Stomach (tissue), 8 donors: ENCODE measurements at regions not wholly inside any gene's neighbourhood (a gene's known extent, or its start where the extent isn't known, plus 50 kb on each side); places are given as distances from the start of the nearest gene placed in this dataset.
A peak's percentile ranks its signal among the peaks of the same experiment; 100 is the strongest.

ENCODE experiments used
- DNase-seq, 2 donors: peaks; one replicate each; pipeline versions ENCODE4 v3.0.0 to v3.0.0-alpha.2; 2013 to 2019
- H3K27ac ChIP-seq, 5 donors: fragments of 200-600 bp in 4 of 5; sonication (generic) in 4 of 5; one replicate each; pipeline ENCODE4 v1.5.1; 2013 to 2019; ENCODE audit warnings: mild to moderate bottlenecking in 1 of 5, moderate library complexity in 1 of 5
- H3K27me3 ChIP-seq, 3 donors: fragments of 200-600 bp; sonication (generic); one replicate each; pipeline ENCODE4 v1.5.1; 2017 to 2019; ENCODE audit warnings: mixed run types in 1 of 3
- H3K36me3 ChIP-seq, 4 donors: fragments of 200-600 bp; sonication (generic); 1 replicate in 3 of 4; 2 replicates in 1 of 4; pipeline ENCODE4 v1.5.1; 2016 to 2019
- H3K4me1 ChIP-seq, 4 donors: fragments of 200-600 bp; sonication (generic); one replicate each; pipeline ENCODE4 v1.5.1; 2016 to 2019
- H3K4me3 ChIP-seq, 4 donors: fragments of 200-600 bp; sonication (generic) in 3 of 4; one replicate each; pipeline ENCODE4 v1.5.1; 2016 to 2019; ENCODE audit warnings: mild to moderate bottlenecking in 1 of 4
- H3K9me3 ChIP-seq, 4 donors: fragments of 200-600 bp; sonication (generic); one replicate each; pipeline ENCODE4 v1.5.1; 2016 to 2019
- CTCF ChIP-seq, 7 experiments: fragments of 450-650 bp in 4 of 7; fragments of 200-600 bp in 3 of 7; sonication (generic) in 3 of 7; IDR thresholded peaks; one replicate each; pipeline ENCODE4 v1.5.1; 2016 to 2019; ENCODE audit warnings: antibody characterized with exemption in 7 of 7, control low read depth in 2 of 7, mild to moderate bottlenecking in 1 of 7
- EP300 ChIP-seq: sonication (generic); formaldehyde crosslinking; IDR thresholded peaks from one replicate; pipeline ENCODE4 v1.6.1; 2017; ENCODE audit warnings: antibody characterized with exemption
- POLR2A ChIP-seq, 4 donors: fragments of 450-650 bp; IDR thresholded peaks; one replicate each; pipeline ENCODE4 v1.6.1; 2016; ENCODE audit warnings: antibody characterized with exemption in 4 of 4, control low read depth in 2 of 4, mild to moderate bottlenecking in 1 of 4, moderate library complexity in 1 of 4
- POLR2AphosphoS5 ChIP-seq, 3 donors: sonication (generic); formaldehyde crosslinking; IDR thresholded peaks; one replicate each; pipeline ENCODE4 v1.6.1; 2016; ENCODE audit warnings: antibody characterized with exemption in 3 of 3
- WGBS, 5 donors: extraction: QIAGEN DNeasy Blood & Tissue Kit in 3 of 5; methylation state at CpG; one replicate each; pipeline versions ENCODE4 v1.1.5 to v1.1.7; 2013 to 2018; 5-methylcytosine and 5-hydroxymethylcytosine counted together
- intact Hi-C: fragments of 100-400 bp; cut with DNase I; formaldehyde crosslinking; loops from one replicate; pipeline ENCODE4 v1.15.1; 2023; ENCODE audit warnings: low total_unique reads
- donor health status: healthy with polysubstance abuse.
- donor health status: Bipolar disorder and iron deficiency.
- donor health status: healthy.

DNA sequence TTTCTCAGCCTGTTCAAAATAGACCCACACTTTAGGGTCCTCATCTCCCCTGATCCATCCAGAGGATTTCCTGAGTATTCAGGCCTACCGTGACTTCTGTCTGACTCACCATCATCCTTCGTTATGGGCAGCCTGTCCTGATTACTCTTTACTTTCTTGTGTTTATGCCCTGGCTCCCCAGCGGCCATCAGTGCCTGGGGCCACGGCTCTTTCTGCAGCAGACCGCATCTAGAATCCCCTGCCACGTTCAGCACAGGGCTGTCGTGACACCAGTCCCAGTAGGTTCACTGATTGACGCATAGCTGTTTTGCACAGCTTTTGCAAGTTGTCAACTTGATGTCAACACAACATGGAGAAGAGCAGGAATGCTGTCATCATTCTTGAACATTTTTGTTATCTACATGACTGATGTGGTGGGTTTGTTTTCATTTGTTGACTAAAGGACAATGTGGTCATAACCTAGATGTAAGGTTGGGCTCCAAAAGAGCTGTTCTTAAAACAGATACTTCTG lies 225.6 kb downstream of the HAUS1 start:
- TF ChIP-seq POLR2A (IDR thresholded peaks at IDR 0.05) (no peak), EP300 (no peak), CTCF (IDR thresholded peaks at IDR 0.05) (no peak), POLR2AphosphoS5 (IDR thresholded peaks at IDR 0.05) (no peak)
- Histone ChIP-seq H3K4me1 (peaks cover 0 to 18% (median 15%) of the 10 kb centered on the region in 4 donors), H3K27me3 (peaks cover 0 to 28% (median 13%) of the 10 kb centered on the region in 3 donors), H3K4me3 (no peak overlapping the region), H3K9me3 (no peaks in the 10 kb centered on the region), H3K36me3 (no peaks in the 10 kb centered on the region), H3K27ac (no peak overlapping the region)
- intact Hi-C loops: no loop called here
- 70 to 86% (median 74%) methylated on average over 8 of the region's 8 CpGs for WGBS, 5 donors
- DNase-seq: no peak

- TF ChIP-seq POLR2A (IDR thresholded peaks at IDR 0.05) (no peak), EP300 (no peak), POLR2AphosphoS5 (IDR thresholded peaks at IDR 0.05) (no peak), CTCF (IDR thresholded peaks at IDR 0.05) (no peak)
- DNase-seq: no peak
- no peaks in the 10 kb centered on the region for H3K9me3 ChIP-seq
- H3K4me1 ChIP-seq: peaks cover 8 to 33% (median 28%) of the 10 kb centered on the region in 4 donors
- peaks cover 0 to 44% (median 25%) of the 10 kb centered on the region in 3 donors for H3K27me3 ChIP-seq
- H3K4me3 ChIP-seq: no peak overlapping the region
- H3K27ac ChIP-seq: no peak overlapping the region
- 84 to 93% (median 91%) methylated on average over 1 of the region's 1 CpG for WGBS, 5 donors
- intact Hi-C loops: no loop called here
- H3K36me3 ChIP-seq: no peaks in the 10 kb centered on the region
Measured at GRCh38 chr18:46331316-46331715, 227.1 kb downstream of the HAUS1 start.

GRCh38 chr18:46332286-46332801 lies 228.2 kb downstream of the HAUS1 start:
- no peak for DNase-seq
- H3K4me1 ChIP-seq: peaks cover 8 to 39% (median 32%) of the 10 kb centered on the region in 4 donors
- H3K27ac ChIP-seq: no peak overlapping the region
- no peaks in the 10 kb centered on the region for H3K36me3 ChIP-seq
- TF ChIP-seq POLR2A (IDR thresholded peaks at IDR 0.05): no peak
- no peak for TF ChIP-seq EP300
- no peak for TF ChIP-seq CTCF (IDR thresholded peaks at IDR 0.05)
- TF ChIP-seq POLR2AphosphoS5 (IDR thresholded peaks at IDR 0.05): no peak
- no peaks in the 10 kb centered on the region for H3K9me3 ChIP-seq
- intact Hi-C loops: no loop called here
- H3K4me3 ChIP-seq: no peak overlapping the region
- peaks cover 0 to 54% (median 25%) of the 10 kb centered on the region in 3 donors for H3K27me3 ChIP-seq
- WGBS, 5 donors: 67 to 76% (median 75%) methylated on average over 6 of the region's 6 CpGs

DNA sequence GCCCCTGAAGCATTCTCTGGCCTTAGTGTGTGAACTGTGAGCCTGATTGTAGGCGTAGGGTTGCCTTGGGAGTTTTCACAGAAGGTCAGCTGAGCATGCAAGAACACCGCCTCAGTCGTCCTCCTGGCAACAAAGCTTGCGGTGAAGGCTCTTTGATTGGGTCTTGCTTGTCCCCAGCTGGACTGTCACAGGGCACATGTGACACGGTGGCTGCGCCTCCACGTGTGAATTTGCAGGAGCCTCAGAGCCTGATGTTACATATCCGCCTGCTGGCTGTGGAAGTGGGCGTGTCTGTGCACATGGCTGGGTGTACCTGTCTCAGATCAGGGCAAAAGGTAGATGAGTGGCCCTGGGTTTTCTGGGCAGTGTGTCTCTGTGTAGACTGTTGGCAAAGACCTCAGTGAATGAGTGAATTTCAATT lies 228.7 kb downstream of the HAUS1 start:
- H3K27me3 ChIP-seq: peaks cover 0 to 60% (median 25%) of the 10 kb centered on the region in 3 donors
- 21 to 50% (median 30%) methylated on average over 9 of the region's 9 CpGs for WGBS, 5 donors
- TF ChIP-seq CTCF (IDR thresholded peaks at IDR 0.05): no peak
- no peak for TF ChIP-seq EP300
- no peak for TF ChIP-seq POLR2A (IDR thresholded peaks at IDR 0.05)
- TF ChIP-seq POLR2AphosphoS5 (IDR thresholded peaks at IDR 0.05): no peak
- H3K27ac ChIP-seq: no peak overlapping the region
- peak in 1 of 2 donors; percentile 64 for DNase-seq
- H3K4me1 ChIP-seq: peaks cover 8 to 41% (median 32%) of the 10 kb centered on the region in 4 donors
- H3K9me3 ChIP-seq: no peaks in the 10 kb centered on the region
- H3K4me3 ChIP-seq: peak overlapping the region in 2 of 4 donors; percentile 53 to 64
- H3K36me3 ChIP-seq: no peaks in the 10 kb centered on the region
- intact Hi-C loops: no loop called here
